ENCODE measurements at regions not wholly inside any gene's neighbourhood (a gene's known extent, or its start where the extent isn't known, plus 50 kb on each side); places are given as distances from the start of the nearest gene placed in this dataset.

GRCh38 chr2:187034434-187034833 lies 185.5 kb upstream of the ZSWIM2 start:
- POLR2A ChIA-PET (ENCODE audit: unreplicated experiment), result no interaction called here
- Histone ChIP-seq H4K91ac (ENCODE audit: insufficient read depth, low read depth, low read length) (no peak overlapping the region), H3K4me2 (ENCODE audit: low read depth, low read length) (no peak overlapping the region), H3K9ac (ENCODE audit: low read depth, low read length) (no peak overlapping the region), H4K8ac (ENCODE audit: low read depth in 2 of 2, low read length in 2 of 2) (no peak overlapping the region), H4K5ac (ENCODE audit: low read depth, low read length) (no peak overlapping the region), H2AK5ac (ENCODE audit: low read depth, low read length) (no peak overlapping the region), H3K36me3 (ENCODE audit: control insufficient read depth, insufficient read depth, low read length) (no peaks in the 10 kb centered on the region), H3K18ac (ENCODE audit: low read depth, low read length) (no peak overlapping the region), H3K23ac (ENCODE audit: low read depth, low read length) (no peak overlapping the region), H3K79me1 (ENCODE audit: low read depth in 1 of 2, low read length in 2 of 2) (no peaks in the 10 kb centered on the region), H2BK120ac (ENCODE audit: low read depth, low read length) (no peak overlapping the region), H2BK15ac (ENCODE audit: low read depth, low read length) (no peak overlapping the region), H3K4me3 (ENCODE audit: insufficient read depth, low read depth, low read length) (no peak overlapping the region), H3K9me3 (ENCODE audit: control insufficient read depth, insufficient read depth, low read length) (no peaks in the 10 kb centered on the region), H3K4me1 (ENCODE audit: control insufficient read depth, insufficient read depth, low read length) (no peaks in the 10 kb centered on the region), H2AK9ac (replicated peaks; ENCODE audit: low read depth, low read length, poor library complexity) (no peak overlapping the region), H2BK5ac (ENCODE audit: low read depth, low read length, poor library complexity, severe bottlenecking) (no peak overlapping the region), H3K27ac (ENCODE audit: insufficient read depth, low read length) (no peak overlapping the region), H3K56ac (ENCODE audit: extremely low read depth, insufficient read depth, low read length) (no peak overlapping the region), H3K27me3 (ENCODE audit: control insufficient read depth, insufficient read depth, low read length) (no peaks in the 10 kb centered on the region), H2BK20ac (ENCODE audit: low read depth, low read length) (no peak overlapping the region), H3K4ac (ENCODE audit: low read depth, low read length) (no peak overlapping the region), H4K20me1 (ENCODE audit: insufficient read depth, low read length) (no peaks in the 10 kb centered on the region), H2AFZ (replicated peaks; ENCODE audit: low read length, poor library complexity) (no peak overlapping the region), H3K9me1 (ENCODE audit: insufficient read depth, low read length) (no peaks in the 10 kb centered on the region), H3K14ac (replicated peaks; ENCODE audit: low read depth, low read length) (no peak overlapping the region)
- in situ Hi-C loops (cut with MboI; ENCODE audit: low sequenced_read_pairs), result no loop called here
- dilution Hi-C loops (cut with HindIII; ENCODE audit: low sequenced_read_pairs, unreplicated experiment), result no loop called here
- CTCF ChIA-PET, result interaction anchor here (1.0 kb wide), 1 partner anchor 18 kb away, joined by 3 read pairs; no protein-coding TSS in a partner anchor
- ATAC-seq (ENCODE audit: low read depth) (no peak), DNase-seq (no peak)
- TF ChIP-seq RFX5 (IDR thresholded peaks at IDR 0.05; ENCODE audit: low read depth, low read length), result no peak
- TF ChIP-seq MAZ (IDR thresholded peaks at IDR 0.05; ENCODE audit: borderline replicate concordance, low read depth, low read length), result no peak
- no peak for TF ChIP-seq CTCF (conservative IDR thresholded peaks at IDR 0.05; ENCODE audit: low read depth, low read length)
- TF ChIP-seq RAD21 (IDR thresholded peaks at IDR 0.05; ENCODE audit: low read length), result no peak
- no peak for TF ChIP-seq FOS (IDR thresholded peaks at IDR 0.05; ENCODE audit: low read depth, low read length)
- intact Hi-C loops (cut with micrococcal nuclease), result no loop called here
- no TSS peak for BruUV-seq (replicated peaks)
